C4-2B (cell line): ENCODE measurements at regions not wholly inside any gene's neighbourhood (a gene's known extent, or its start where the extent isn't known, plus 50 kb on each side); places are given as distances from the start of the nearest gene placed in this dataset.

Experiments used
- CTCF ChIP-seq: fragments of 450-650 bp; conservative IDR thresholded peaks from 2 replicates; pipeline ENCODE4 v1.5.1; 2017; ENCODE audit warnings: mild to moderate bottlenecking
- ZFX ChIP-seq: fragments of 450-650 bp; IDR thresholded peaks from 2 replicates; pipeline ENCODE4 v1.6.1; 2017

- TF ChIP-seq CTCF (no peak), ZFX (no peak)
Measured at GRCh38 chr3:19769694-19770093, 164.3 kb downstream of the EFHB start.
